GM23338 (cell line): ENCODE measurements at regions not wholly inside any gene's neighbourhood (a gene's known extent, or its start where the extent isn't known, plus 50 kb on each side); places are given as distances from the start of the nearest gene placed in this dataset.

Experiments
- ATAC-seq: fragments of 200-7000 bp; cut with Tn5 transposase; 3 replicates; pipeline ENCODE4 v1.9.1; 2020
- DNase-seq: peaks from one replicate; pipeline ENCODE4 v3.0.0-alpha.2; 2015; ENCODE audit warnings: low spot score
- H2AFZ ChIP-seq: fragments of 200-600 bp; sonication (generic); 2 replicates; pipeline ENCODE4 v1.8.0; 2016; ENCODE audit warnings: antibody characterized with exemption, mild to moderate bottlenecking, moderate library complexity
- H3F3A ChIP-seq: fragments of 200-600 bp; sonication (generic); replicated peaks from 2 replicates; pipeline ENCODE4 v1.8.0; 2017; ENCODE audit warnings: antibody characterized with exemption, mixed run types, low read depth
- H3K27ac ChIP-seq: fragments of 200-600 bp; sonication (generic); 2 replicates; pipeline ENCODE4 v1.6.1; 2016; ENCODE audit warnings: low read depth
- H3K27me3 ChIP-seq: fragments of 200-600 bp; sonication (generic); 2 replicates; pipeline ENCODE4 v1.8.0; 2016; ENCODE audit warnings: mild to moderate bottlenecking, mixed run types, moderate library complexity; ENCODE audit not compliant: insufficient read depth
- H3K36me3 ChIP-seq: fragments of 200-600 bp; sonication (generic); 2 replicates; pipeline ENCODE4 v1.8.0; 2016; ENCODE audit warnings: mild to moderate bottlenecking; ENCODE audit not compliant: insufficient read depth
- H3K4me1 ChIP-seq: fragments of 200-600 bp; sonication (generic); 2 replicates; pipeline ENCODE4 v1.8.0; 2016; ENCODE audit warnings: mild to moderate bottlenecking, moderate library complexity; ENCODE audit not compliant: insufficient read depth
- H3K4me2 ChIP-seq: fragments of 200-600 bp; sonication (generic); 2 replicates; pipeline ENCODE4 v1.7.1; 2017; ENCODE audit warnings: mixed run types
- H3K4me3 ChIP-seq: fragments of 200-600 bp; sonication (generic); 2 replicates; pipeline ENCODE4 v1.6.1; 2016; ENCODE audit warnings: mixed run types
- H3K79me2 ChIP-seq: fragments of 200-600 bp; sonication (generic); replicated peaks from 2 replicates; pipeline ENCODE4 v1.8.0; 2017; ENCODE audit warnings: mild to moderate bottlenecking; ENCODE audit not compliant: insufficient read depth
- H3K9me2 ChIP-seq: fragments of 200-600 bp; sonication (generic); 2 replicates; pipeline ENCODE4 v1.8.0; 2017; ENCODE audit not compliant: insufficient read depth
- H4K20me1 ChIP-seq: fragments of 200-600 bp; sonication (generic); replicated peaks from 2 replicates; pipeline ENCODE4 v1.8.0; 2017; ENCODE audit warnings: mild to moderate bottlenecking; ENCODE audit not compliant: insufficient read depth
- H3K27ac Mint-ChIP-seq: 2 replicates; pipeline ENCODE4 v1.8.0; 2020; ENCODE audit warnings: inconsistent platforms, mild to moderate bottlenecking, moderate library complexity, mixed read lengths
- H3K27me3 Mint-ChIP-seq: 3 replicates; pipeline ENCODE4 v1.8.0; 2022; ENCODE audit warnings: low read depth, mild to moderate bottlenecking, moderate library complexity, mixed read lengths, inconsistent platforms; ENCODE audit not compliant: insufficient read depth, poor library complexity
- H3K36me3 Mint-ChIP-seq: 3 replicates; pipeline ENCODE4 v1.8.0; 2021; ENCODE audit warnings: low read depth, mild to moderate bottlenecking, inconsistent platforms, moderate library complexity, mixed read lengths
- H3K4me1 Mint-ChIP-seq: 3 replicates; pipeline ENCODE4 v1.8.0; 2020; ENCODE audit warnings: mild to moderate bottlenecking, inconsistent platforms, mixed read lengths
- H3K4me3 Mint-ChIP-seq: 3 replicates; pipeline ENCODE4 v1.8.0; 2021; ENCODE audit warnings: moderate library complexity, mild to moderate bottlenecking, inconsistent platforms, mixed read lengths
- H3K9me3 Mint-ChIP-seq: 3 replicates; pipeline ENCODE4 v1.8.0; 2020; ENCODE audit warnings: moderate library complexity, mild to moderate bottlenecking, inconsistent platforms, mixed read lengths
- CREB1 ChIP-seq: fragments of 250-450 bp; sonication (Bioruptor Pico); IDR thresholded peaks from 2 replicates; pipeline ENCODE4 v1.5.0; 2020; ENCODE audit warnings: low read depth, mild to moderate bottlenecking, moderate library complexity
- CTCF ChIP-seq, 2 experiments: fragments of 200-600 bp in 1 of 2; sonication (generic) in 1 of 2; conservative IDR thresholded peaks; 2 replicates each; pipeline versions ENCODE4 v1.5.1 to v1.6.1; 2016 to 2017; ENCODE audit warnings: antibody characterized with exemption in 2 of 2, low read depth in 2 of 2, mild to moderate bottlenecking in 2 of 2, moderate library complexity in 1 of 2
- ETS1 ChIP-seq: IDR thresholded peaks from 2 replicates; pipeline ENCODE4 v1.6.1; 2016; ENCODE audit warnings: antibody characterized with exemption
- EZH2 ChIP-seq: fragments of 200-600 bp; sonication (generic); IDR thresholded peaks from one replicate; pipeline ENCODE4 v1.8.0; 2017; ENCODE audit warnings: antibody characterized with exemption, mild to moderate bottlenecking, low read depth; ENCODE audit not compliant: unreplicated experiment
- REST ChIP-seq: IDR thresholded peaks from one replicate; pipeline ENCODE4 v1.6.1; 2018; ENCODE audit warnings: antibody characterized with exemption; ENCODE audit not compliant: unreplicated experiment
- STAT1 ChIP-seq: IDR thresholded peaks from one replicate; pipeline ENCODE4 v1.6.1; 2016; ENCODE audit warnings: antibody characterized with exemption; ENCODE audit not compliant: unreplicated experiment
- ZNF331 ChIP-seq: fragments of 250-450 bp; sonication (Bioruptor Pico); IDR thresholded peaks from 2 replicates; pipeline ENCODE4 v1.5.0; 2020; ENCODE audit warnings: low read depth, mild to moderate bottlenecking, moderate library complexity
- ZNF462 ChIP-seq: fragments of 250-450 bp; sonication (Bioruptor Pico); IDR thresholded peaks from 2 replicates; pipeline ENCODE4 v1.5.0; 2020; ENCODE audit warnings: mild to moderate bottlenecking, moderate library complexity

- TF ChIP-seq ZNF462 (CRISPR knock-in tag), result no peak
- peak; percentile 69 to 82 for TF ChIP-seq CTCF (conservative IDR thresholded peaks at IDR 0.05; ENCODE audit: low read depth in 2 of 2)
- no peak for TF ChIP-seq ETS1
These were observed 172.1 kb upstream of the GGTLC1 start (continued) for GRCh38 chr20:24160563-24161281.

- DNase-seq (no peak), ATAC-seq (no peak)
- H4K20me1 ChIP-seq, result no peaks in the 10 kb centered on the region
- no peaks in the 10 kb centered on the region for H3K27me3 ChIP-seq
- no peaks in the 10 kb centered on the region for H3K79me2 ChIP-seq
- Mint-ChIP-seq H3K4me3 (no peak overlapping the region), H3K27me3 (peaks cover 6% of the 10 kb centered on the region), H3K27ac (no peak overlapping the region), H3K36me3 (no peaks in the 10 kb centered on the region), H3K9me3 (no peaks in the 10 kb centered on the region; the same call in 2 of the 3 replicates), H3K4me1 (peaks cover 4% of the 10 kb centered on the region; the same call in 2 of the 3 replicates)
- H2AFZ ChIP-seq, result no peak overlapping the region
- no peak overlapping the region for H3K27ac ChIP-seq
- no peaks in the 10 kb centered on the region for H3F3A ChIP-seq
- H3K9me2 ChIP-seq, result peaks cover 10% of the 10 kb centered on the region
- H3K36me3 ChIP-seq, result no peaks in the 10 kb centered on the region
- TF ChIP-seq REST (no peak), EZH2 (no peak), CTCF (conservative IDR thresholded peaks at IDR 0.05; ENCODE audit: low read depth in 2 of 2) (no peak), CREB1 (no peak), ZNF331 (no peak), STAT1 (no peak)
- no peak overlapping the region for H3K4me2 ChIP-seq
- H3K4me3 ChIP-seq, result no peak overlapping the region
- H3K4me1 ChIP-seq, result no peaks in the 10 kb centered on the region
These were observed 169.7 kb upstream of the GGTLC1 start for GRCh38 chr20:24158281-24158680.
